ENCODE measurements at regions not wholly inside any gene's neighbourhood (a gene's known extent, or its start where the extent isn't known, plus 50 kb on each side); places are given as distances from the start of the nearest gene placed in this dataset.
"Not testable (repeated sequence)": the region's sequence is repeated elsewhere in the genome, so short reads cannot be mapped to it uniquely, and the experiment has no call there.

- not testable (repeated sequence) for TF ChIP-seq CTCF (optimal IDR thresholded peaks at IDR 0.05 in 1 of 3, IDR thresholded peaks at IDR 0.05 in 1 of 3, conservative IDR thresholded peaks at IDR 0.05 in 1 of 3; ENCODE audit: extremely low read depth in 1 of 3, insufficient read depth in 2 of 3, low read length in 3 of 3); EZH2 (IDR thresholded peaks at IDR 0.05; ENCODE audit: low read length)
Observed at GRCh38 chr6:21880249-21880648, 286.7 kb downstream of the SOX4 start.

Measured in keratinocyte (primary cell).